NCI-H1694 treated with DMSO at 0.1 percent for 48 hours (cell line): ENCODE measurements at regions not wholly inside any gene's neighbourhood (a gene's known extent, or its start where the extent isn't known, plus 50 kb on each side); places are given as distances from the start of the nearest gene placed in this dataset.
"Not testable (repeated sequence)": the region's sequence is repeated elsewhere in the genome, so short reads cannot be mapped to it uniquely, and the experiment has no call there.

Experiments used
- DNase-seq: peaks from one replicate; lab custom pipeline; 2025; lab: John Stamatoyannopoulos, UW

GRCh38 chr2:35818359-35818758 is 537.2 kb upstream of the CRIM1 start:
- not testable (repeated sequence) for DNase-seq

- not testable (repeated sequence) for DNase-seq
Measured at GRCh38 chr2:35814597-35814996, 541.0 kb upstream of the CRIM1 start.

- no peak for DNase-seq
Measured at GRCh38 chr2:35803126-35803525, 552.5 kb upstream of the CRIM1 start.

GRCh38 chr2:35794796-35795450 is 560.7 kb upstream of the CRIM1 start:
- no peak for DNase-seq

- no peak for DNase-seq
Measured at GRCh38 chr2:35790292-35790691, 565.3 kb upstream of the CRIM1 start.

GRCh38 chr2:35788543-35788942 is 567.0 kb upstream of the CRIM1 start:
- DNase-seq, result no peak

- no peak for DNase-seq
Measured at GRCh38 chr2:35787302-35788031, 568.1 kb upstream of the CRIM1 start.

- no peak for DNase-seq
Measured at GRCh38 chr2:35785564-35785963, 570.0 kb upstream of the CRIM1 start.

- DNase-seq, result no peak
Measured at GRCh38 chr2:35784777-35785176, 570.8 kb upstream of the CRIM1 start.

- DNase-seq, result no peak
Measured at GRCh38 chr2:35783723-35784122, 571.9 kb upstream of the CRIM1 start.

- DNase-seq, result no peak
Measured at GRCh38 chr2:35741556-35741955, 614.0 kb upstream of the CRIM1 start.

GRCh38 chr2:35731674-35732073 is 623.9 kb upstream of the CRIM1 start:
- no peak for DNase-seq

- no peak for DNase-seq
Measured at GRCh38 chr2:35714883-35715282, 640.7 kb upstream of the CRIM1 start.

GRCh38 chr2:35708411-35708923 is 647.1 kb upstream of the CRIM1 start:
- DNase-seq, result no peak

- no peak for DNase-seq
Measured at GRCh38 chr2:35688309-35688708, 667.3 kb upstream of the CRIM1 start.

GRCh38 chr2:35651688-35652323 is 703.8 kb upstream of the CRIM1 start:
- no peak for DNase-seq

GRCh38 chr2:35614640-35615039 is 740.9 kb upstream of the CRIM1 start:
- DNase-seq, result no peak

GRCh38 chr2:35606394-35606793 is 749.2 kb upstream of the CRIM1 start:
- no peak for DNase-seq

- DNase-seq, result no peak
Measured at GRCh38 chr2:35598310-35598709, 757.3 kb upstream of the CRIM1 start.

- DNase-seq, result no peak
Measured at GRCh38 chr2:35591886-35592285, 763.7 kb upstream of the CRIM1 start.

- no peak for DNase-seq
Measured at GRCh38 chr2:35585972-35586371, 769.6 kb upstream of the CRIM1 start.

- DNase-seq, result no peak
Measured at GRCh38 chr2:35582637-35583036, 772.9 kb upstream of the CRIM1 start.

- no peak for DNase-seq
Measured at GRCh38 chr2:35580956-35581355, 774.6 kb upstream of the CRIM1 start.
